PC-9 (cell line): ENCODE measurements at regions not wholly inside any gene's neighbourhood (a gene's known extent, or its start where the extent isn't known, plus 50 kb on each side); places are given as distances from the start of the nearest gene placed in this dataset.

Experiments
- BruUV-seq: library from RNA; stranded (reverse); fragments of 400-500 nt; replicated peaks from 2 replicates; lab custom pipeline; 2021; lab: Mats Ljungman, UMichigan
- CTCF ChIA-PET: fragments of 300-600 bp; sonication (Branson Sonifier 250); formaldehyde crosslinking; loops from one replicate; lab custom pipeline; 2022; ENCODE audit warnings: antibody characterized with exemption; lab: Charles Lee
- POLR2A ChIA-PET: fragments of 300-600 bp; sonication (Branson Sonifier 250); formaldehyde crosslinking; loops from one replicate; lab custom pipeline; 2022; ENCODE audit warnings: antibody characterized with exemption; ENCODE audit not compliant: unreplicated experiment; lab: Charles Lee
- DNase-seq, 2 experiments: peaks; one replicate each; pipeline versions ENCODE4 v3.0.0 to v3.0.0-alpha.2; 2015 to 2022; ENCODE audit warnings: mixed read lengths in 1 of 2
- H2AFZ ChIP-seq: fragments of 200-600 bp; sonication (generic); 2 replicates; pipeline ENCODE4 v1.8.1; 2017; ENCODE audit warnings: antibody characterized with exemption
- H3F3A ChIP-seq: fragments of 200-600 bp; sonication (generic); 2 replicates; pipeline ENCODE4 v1.8.1; 2017; ENCODE audit warnings: antibody characterized with exemption, mild to moderate bottlenecking, low read depth; ENCODE audit not compliant: insufficient read depth
- H3K27ac ChIP-seq: fragments of 200-600 bp; sonication (generic); 2 replicates; pipeline ENCODE4 v1.6.1; 2016; ENCODE audit warnings: mixed run types
- H3K27me3 ChIP-seq: fragments of 200-600 bp; sonication (generic); 2 replicates; pipeline ENCODE4 v1.6.1; 2016; ENCODE audit warnings: low read depth, mixed run types; ENCODE audit not compliant: insufficient read depth
- H3K36me3 ChIP-seq: fragments of 200-600 bp; sonication (generic); 2 replicates; pipeline ENCODE4 v1.6.1; 2016; ENCODE audit warnings: low read depth, mixed run types
- H3K4me1 ChIP-seq: fragments of 200-600 bp; sonication (generic); replicated peaks from 2 replicates; pipeline ENCODE4 v1.6.1; 2016; ENCODE audit warnings: mixed run types; ENCODE audit not compliant: insufficient read depth
- H3K4me2 ChIP-seq: fragments of 200-600 bp; sonication (generic); 2 replicates; pipeline ENCODE4 v1.6.1; 2017; ENCODE audit warnings: mixed run types
- H3K4me3 ChIP-seq: fragments of 200-600 bp; sonication (generic); 2 replicates; pipeline ENCODE4 v1.6.1; 2016; ENCODE audit warnings: mixed run types
- H3K79me2 ChIP-seq: fragments of 200-600 bp; sonication (generic); 2 replicates; pipeline ENCODE4 v1.6.1; 2017; ENCODE audit warnings: low read depth, mixed run types
- H3K9me2 ChIP-seq: fragments of 200-600 bp; sonication (generic); 2 replicates; pipeline ENCODE4 v1.8.1; 2017; ENCODE audit warnings: mild to moderate bottlenecking; ENCODE audit not compliant: insufficient read depth
- H3K9me3 ChIP-seq: fragments of 200-600 bp; sonication (generic); 2 replicates; pipeline ENCODE4 v1.8.1; 2016; ENCODE audit warnings: low read depth; ENCODE audit not compliant: insufficient read depth
- H4K20me1 ChIP-seq: fragments of 200-600 bp; sonication (generic); 2 replicates; pipeline ENCODE4 v1.8.1; 2017; ENCODE audit not compliant: insufficient read depth
- EZH2 ChIP-seq: fragments of 200-600 bp; sonication (generic); IDR thresholded peaks from 2 replicates; pipeline ENCODE4 v1.8.0; 2017; ENCODE audit warnings: antibody characterized with exemption, low read depth
- intact Hi-C: fragments of 100-400 bp; cut with micrococcal nuclease; formaldehyde crosslinking; loops from one replicate; pipeline ENCODE4 v1.10.0; 2022; ENCODE audit not compliant: unreplicated experiment
- TF ChIP-seq, protein P1 (sequence below): fragments of 200-600 bp; sonication (generic); conservative IDR thresholded peaks from 2 replicates; pipeline ENCODE4 v1.6.1; 2017; ENCODE audit warnings: mixed run types, antibody characterized with exemption, mild to moderate bottlenecking, moderate library complexity

DNA sequence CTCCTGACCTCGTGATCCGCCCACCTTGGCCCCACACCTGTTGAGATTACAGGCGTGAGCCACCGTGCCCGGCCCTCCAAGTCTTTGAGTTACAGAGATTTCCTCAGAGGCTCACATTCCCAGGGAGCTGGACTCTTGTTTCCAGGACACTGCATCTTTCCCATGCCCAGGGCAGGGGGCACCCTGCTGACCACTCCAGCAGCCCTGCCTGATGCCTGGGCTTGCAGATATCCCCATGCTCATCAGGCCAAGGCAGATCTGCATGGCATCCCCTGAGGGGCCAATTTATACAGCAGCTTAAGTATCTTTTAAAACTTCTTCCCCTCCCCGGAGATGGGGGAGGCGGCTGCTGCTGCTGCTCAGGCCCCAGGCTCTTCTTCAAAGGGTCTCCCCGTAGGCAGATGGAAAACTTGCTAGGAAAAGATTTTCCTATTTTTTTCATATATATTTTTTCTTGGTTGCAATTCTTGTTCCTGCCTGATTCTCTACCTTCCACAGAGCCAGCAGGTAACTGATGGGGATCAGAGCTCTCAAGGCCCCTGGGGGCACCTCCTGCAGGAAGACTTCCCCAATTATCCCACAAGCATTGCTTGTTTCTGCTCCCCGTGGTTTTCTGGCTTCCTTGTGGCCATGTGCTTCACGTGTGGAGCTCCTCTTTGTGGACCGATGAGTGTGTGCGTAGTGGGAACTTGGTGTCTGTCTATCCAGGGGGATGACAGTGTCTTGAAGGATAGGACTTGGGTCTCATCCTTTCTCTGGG lies 102.2 kb upstream of the SDK2 start:
- CTCF ChIA-PET: no interaction called here
- H3K27ac ChIP-seq: no peak overlapping the region
- POLR2A ChIA-PET: no interaction called here

DNA sequence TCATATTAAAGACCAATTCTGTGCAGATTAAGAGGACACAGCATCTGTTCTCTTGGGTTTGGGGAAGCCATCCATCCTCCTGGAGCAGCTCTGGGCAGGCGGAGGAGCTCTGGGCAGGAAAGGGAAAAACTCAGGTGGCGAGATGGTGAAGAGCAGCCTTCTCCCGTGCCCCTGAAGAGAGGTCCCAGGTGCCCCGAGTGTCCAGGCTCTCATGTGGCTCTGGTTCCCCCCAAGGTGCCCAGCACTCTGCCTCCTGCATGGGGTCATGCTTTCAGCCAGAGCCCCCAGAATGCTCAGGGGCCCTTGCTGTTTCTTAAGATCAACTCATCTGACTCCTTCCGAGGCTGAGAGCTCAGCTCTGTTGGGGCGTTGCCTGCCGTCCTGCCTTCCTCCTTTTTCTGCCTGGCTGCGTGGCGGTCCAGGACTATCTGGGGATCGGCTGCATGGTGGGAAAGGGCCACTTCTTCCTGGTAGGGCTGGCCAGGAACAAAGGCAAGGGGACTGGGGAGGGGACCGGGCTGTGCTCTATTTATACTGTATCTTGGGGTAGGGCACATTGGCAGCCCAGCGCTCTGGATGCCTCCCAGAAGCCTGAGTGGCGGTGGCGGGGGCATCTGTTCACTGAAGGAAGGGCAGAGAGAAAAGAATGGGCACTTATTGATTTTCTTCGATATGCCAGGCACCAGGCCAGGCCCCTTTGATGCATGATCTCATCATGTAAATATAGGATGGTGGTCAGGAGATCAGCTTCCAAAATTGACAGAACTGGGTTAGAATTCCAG lies 103.2 kb upstream of the SDK2 start:
- Histone ChIP-seq H3K9me3 (no peaks in the 10 kb centered on the region), H3K36me3 (no peaks in the 10 kb centered on the region), H3K27me3 (peaks cover 100% of the 10 kb centered on the region), H3K4me3 (no peak overlapping the region), H4K20me1 (no peaks in the 10 kb centered on the region), H3K4me2 (no peak overlapping the region), H2AFZ (no peak overlapping the region), H3F3A (no peaks in the 10 kb centered on the region), H3K4me1 (no peaks in the 10 kb centered on the region), H3K27ac (no peak overlapping the region), H3K9me2 (no peaks in the 10 kb centered on the region), H3K79me2 (no peaks in the 10 kb centered on the region)
- TF ChIP-seq, protein P1, sequence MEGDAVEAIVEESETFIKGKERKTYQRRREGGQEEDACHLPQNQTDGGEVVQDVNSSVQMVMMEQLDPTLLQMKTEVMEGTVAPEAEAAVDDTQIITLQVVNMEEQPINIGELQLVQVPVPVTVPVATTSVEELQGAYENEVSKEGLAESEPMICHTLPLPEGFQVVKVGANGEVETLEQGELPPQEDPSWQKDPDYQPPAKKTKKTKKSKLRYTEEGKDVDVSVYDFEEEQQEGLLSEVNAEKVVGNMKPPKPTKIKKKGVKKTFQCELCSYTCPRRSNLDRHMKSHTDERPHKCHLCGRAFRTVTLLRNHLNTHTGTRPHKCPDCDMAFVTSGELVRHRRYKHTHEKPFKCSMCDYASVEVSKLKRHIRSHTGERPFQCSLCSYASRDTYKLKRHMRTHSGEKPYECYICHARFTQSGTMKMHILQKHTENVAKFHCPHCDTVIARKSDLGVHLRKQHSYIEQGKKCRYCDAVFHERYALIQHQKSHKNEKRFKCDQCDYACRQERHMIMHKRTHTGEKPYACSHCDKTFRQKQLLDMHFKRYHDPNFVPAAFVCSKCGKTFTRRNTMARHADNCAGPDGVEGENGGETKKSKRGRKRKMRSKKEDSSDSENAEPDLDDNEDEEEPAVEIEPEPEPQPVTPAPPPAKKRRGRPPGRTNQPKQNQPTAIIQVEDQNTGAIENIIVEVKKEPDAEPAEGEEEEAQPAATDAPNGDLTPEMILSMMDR: no peak
- no peak for TF ChIP-seq EZH2
- POLR2A ChIA-PET: no interaction called here
- CTCF ChIA-PET: no interaction called here
- DNase-seq: no peak
- no TSS peak for BruUV-seq
- intact Hi-C loops: no loop called here

More for the DNA sequence above, 102.2 kb upstream of the SDK2 start:
- Histone ChIP-seq H2AFZ (no peak overlapping the region), H3K27me3 (peaks cover 100% of the 10 kb centered on the region), H3K4me2 (no peak overlapping the region), H3K9me3 (no peaks in the 10 kb centered on the region), H3K9me2 (no peaks in the 10 kb centered on the region), H3K79me2 (no peaks in the 10 kb centered on the region), H3K36me3 (no peaks in the 10 kb centered on the region), H3K4me3 (no peak overlapping the region), H3F3A (no peaks in the 10 kb centered on the region), H3K4me1 (no peaks in the 10 kb centered on the region), H4K20me1 (no peaks in the 10 kb centered on the region)
- intact Hi-C loops: no loop called here
- DNase-seq: no peak
- BruUV-seq: no TSS peak
- TF ChIP-seq, protein P1: no peak
- TF ChIP-seq EZH2: no peak

DNA sequence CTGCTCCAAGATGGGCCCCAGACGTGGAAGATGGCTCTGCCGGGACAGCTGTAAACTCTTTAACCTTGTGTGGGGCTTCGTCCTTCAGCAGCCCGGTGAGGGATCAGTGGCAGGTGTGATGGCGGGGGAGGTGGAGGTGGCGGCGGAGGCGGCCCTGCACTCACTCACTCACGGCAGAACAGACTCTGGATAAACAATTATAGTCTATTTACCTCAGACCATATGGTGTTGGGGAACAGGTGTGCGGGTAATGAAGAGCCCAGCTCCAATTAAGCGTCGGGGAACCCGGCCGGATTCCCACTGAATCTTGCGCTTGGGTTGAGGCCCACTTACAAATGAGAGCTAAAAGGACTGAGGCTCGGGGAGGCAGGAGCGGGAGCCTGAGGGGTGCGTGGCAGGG lies 104.3 kb upstream of the SDK2 start:
- H3K4me3 ChIP-seq: no peak overlapping the region
- H3K9me3 ChIP-seq: no peaks in the 10 kb centered on the region
- no peak overlapping the region for H3K27ac ChIP-seq
- no peaks in the 10 kb centered on the region for H3K9me2 ChIP-seq
- H3K4me1 ChIP-seq: no peaks in the 10 kb centered on the region
- no peaks in the 10 kb centered on the region for H3K36me3 ChIP-seq
- H3F3A ChIP-seq: no peaks in the 10 kb centered on the region
- peaks cover 100% of the 10 kb centered on the region for H3K27me3 ChIP-seq
- ChIA-PET CTCF (no interaction called here), POLR2A (no interaction called here)
- no peak overlapping the region for H2AFZ ChIP-seq
- DNase-seq: no peak
- intact Hi-C loops: no loop called here
- H4K20me1 ChIP-seq: no peaks in the 10 kb centered on the region
- H3K79me2 ChIP-seq: no peaks in the 10 kb centered on the region
- no peak overlapping the region for H3K4me2 ChIP-seq
- no TSS peak for BruUV-seq
- TF ChIP-seq, protein P1: no peak
- TF ChIP-seq EZH2: no peak
